Liver (tissue), 8 donors: ENCODE measurements at regions not wholly inside any gene's neighbourhood (a gene's known extent, or its start where the extent isn't known, plus 50 kb on each side); places are given as distances from the start of the nearest gene placed in this dataset.

Experiments
- DNase-seq: peaks from one replicate; pipeline ENCODE4 v3.0.0-alpha.2; 2017; ENCODE audit warnings: low spot score
- H3K27ac ChIP-seq, 2 donors: one replicate each; pipeline ENCODE4 v1.7.0; 2013; ENCODE audit warnings: inconsistent platforms in 2 of 2, low read length in 2 of 2, control low read depth in 1 of 2, low read depth in 1 of 2, mild to moderate bottlenecking in 1 of 2
- H3K27me3 ChIP-seq, 4 donors: one replicate each; pipeline versions ENCODE4 v1.6.1 to v1.7.0; 2013; ENCODE audit warnings: low read length in 3 of 4, inconsistent platforms in 1 of 4, mild to moderate bottlenecking in 1 of 4, moderate library complexity in 1 of 4; ENCODE audit not compliant: control insufficient read depth in 4 of 4, insufficient read depth in 4 of 4
- H3K36me3 ChIP-seq, 4 donors: one replicate each; pipeline versions ENCODE4 v1.6.1 to v1.7.0; 2013; ENCODE audit warnings: low read length in 3 of 4, mild to moderate bottlenecking in 3 of 4, low read depth in 1 of 4, moderate library complexity in 1 of 4; ENCODE audit not compliant: control insufficient read depth in 4 of 4, insufficient read depth in 3 of 4
- H3K4me1 ChIP-seq, 4 donors: one replicate each; pipeline versions ENCODE4 v1.6.1 to v1.7.0; 2013; ENCODE audit warnings: low read length in 3 of 4, mild to moderate bottlenecking in 3 of 4, moderate library complexity in 1 of 4; ENCODE audit not compliant: control insufficient read depth in 4 of 4, insufficient read depth in 4 of 4
- H3K4me3 ChIP-seq, 3 donors: one replicate each; pipeline versions ENCODE4 v1.6.1 to v1.7.0; 2013; ENCODE audit warnings: low read length in 3 of 3, control low read depth in 1 of 3, low read depth in 1 of 3, mild to moderate bottlenecking in 1 of 3
- H3K9ac ChIP-seq, 2 donors: one replicate each; pipeline ENCODE4 v1.7.0; 2013; ENCODE audit warnings: low read length in 2 of 2, mild to moderate bottlenecking in 2 of 2, moderate library complexity in 2 of 2, control low read depth in 1 of 2, low read depth in 1 of 2
- H3K9me3 ChIP-seq, 4 donors: one replicate each; pipeline versions ENCODE4 v1.6.1 to v1.7.0; 2013; ENCODE audit warnings: low read length in 3 of 4; ENCODE audit not compliant: control insufficient read depth in 4 of 4
- FOXA1 ChIP-seq: IDR thresholded peaks from 2 replicates; pipeline ENCODE4 v1.6.1; 2016; ENCODE audit warnings: antibody characterized with exemption
- FOXA2 ChIP-seq: IDR thresholded peaks from 2 replicates; pipeline ENCODE4 v1.6.1; 2016; ENCODE audit warnings: antibody characterized with exemption
- GABPA ChIP-seq, 2 donors: IDR thresholded peaks in 1 of 2; conservative IDR thresholded peaks in 1 of 2; 2 replicates each; pipeline ENCODE4 v1.6.1; 2016; ENCODE audit warnings: antibody characterized with exemption in 2 of 2, mild to moderate bottlenecking in 1 of 2, moderate library complexity in 1 of 2
- HNF4A ChIP-seq, 2 donors: conservative IDR thresholded peaks; 2 replicates each; pipeline ENCODE4 v1.6.1; 2016; ENCODE audit warnings: antibody characterized with exemption in 2 of 2, mild to moderate bottlenecking in 2 of 2
- HNF4G ChIP-seq: IDR thresholded peaks from 2 replicates; pipeline ENCODE4 v1.6.1; 2016; ENCODE audit warnings: antibody characterized with exemption
- MAX ChIP-seq: IDR thresholded peaks from 2 replicates; pipeline ENCODE4 v1.6.1; 2016; ENCODE audit warnings: antibody characterized with exemption
- RAD21 ChIP-seq, 2 donors: IDR thresholded peaks; 2 replicates each; pipeline ENCODE4 v1.6.1; 2016; ENCODE audit warnings: antibody characterized with exemption in 2 of 2, mild to moderate bottlenecking in 2 of 2
- RXRA ChIP-seq, 2 donors: IDR thresholded peaks; 2 replicates each; pipeline ENCODE4 v1.6.1; 2017 to 2018; ENCODE audit warnings: antibody characterized with exemption in 2 of 2, mild to moderate bottlenecking in 1 of 2
- SP1 ChIP-seq: IDR thresholded peaks from 2 replicates; pipeline ENCODE4 v1.6.1; 2018; ENCODE audit warnings: antibody characterized with exemption, mild to moderate bottlenecking
- TAF1 ChIP-seq: conservative IDR thresholded peaks from 2 replicates; pipeline ENCODE4 v1.6.1; 2016; ENCODE audit warnings: antibody characterized with exemption, mild to moderate bottlenecking
- YY1 ChIP-seq: IDR thresholded peaks from 2 replicates; pipeline ENCODE4 v1.6.1; 2016; ENCODE audit warnings: antibody characterized with exemption, mild to moderate bottlenecking
- ZBTB33 ChIP-seq: IDR thresholded peaks from 2 replicates; pipeline ENCODE4 v1.6.1; 2016; ENCODE audit warnings: antibody characterized with exemption
- WGBS: extraction: QIAGEN DNeasy Blood & Tissue Kit; methylation state at CpG from one replicate; pipeline ENCODE4 v1.1.7; 2013; 5-methylcytosine and 5-hydroxymethylcytosine counted together
- TF ChIP-seq, protein P1 (sequence below): fragments of 150-350 bp; IDR thresholded peaks from 2 replicates; pipeline ENCODE4 v1.5.1; 2017; ENCODE audit warnings: improper control_type of control experiment, low read depth, low read length; ENCODE audit not compliant: missing input control
- TF ChIP-seq, protein P2 (sequence below): IDR thresholded peaks from 2 replicates; pipeline ENCODE4 v1.6.1; 2016; ENCODE audit warnings: antibody characterized with exemption, mild to moderate bottlenecking
- TF ChIP-seq, protein P3 (sequence below): IDR thresholded peaks from 2 replicates; pipeline ENCODE4 v1.6.1; 2016; ENCODE audit warnings: antibody characterized with exemption
- donor health status: healthy.
- donor health status: healthy.
- donor health status: healthy.
- donor health status: healthy.
- donor health status: healthy.

GRCh38 chr1:185474440-185475149 is 157.6 kb upstream of the IVNS1ABP start:
- H3K4me1 ChIP-seq = peaks cover 5 to 17% (median 12%) of the 10 kb centered on the region in 4 donors
- 80% methylated on average over 2 of the region's 2 CpGs for WGBS
- no peak overlapping the region for H3K4me3 ChIP-seq
- H3K36me3 ChIP-seq = no peaks in the 10 kb centered on the region
- H3K9me3 ChIP-seq = no peaks in the 10 kb centered on the region
- no peak for DNase-seq
- peaks cover 0 to 5% (median 0%) of the 10 kb centered on the region in 4 donors for H3K27me3 ChIP-seq
- no peak for TF ChIP-seq FOXA1
- TF ChIP-seq TAF1 = no peak
- TF ChIP-seq, protein P1, sequence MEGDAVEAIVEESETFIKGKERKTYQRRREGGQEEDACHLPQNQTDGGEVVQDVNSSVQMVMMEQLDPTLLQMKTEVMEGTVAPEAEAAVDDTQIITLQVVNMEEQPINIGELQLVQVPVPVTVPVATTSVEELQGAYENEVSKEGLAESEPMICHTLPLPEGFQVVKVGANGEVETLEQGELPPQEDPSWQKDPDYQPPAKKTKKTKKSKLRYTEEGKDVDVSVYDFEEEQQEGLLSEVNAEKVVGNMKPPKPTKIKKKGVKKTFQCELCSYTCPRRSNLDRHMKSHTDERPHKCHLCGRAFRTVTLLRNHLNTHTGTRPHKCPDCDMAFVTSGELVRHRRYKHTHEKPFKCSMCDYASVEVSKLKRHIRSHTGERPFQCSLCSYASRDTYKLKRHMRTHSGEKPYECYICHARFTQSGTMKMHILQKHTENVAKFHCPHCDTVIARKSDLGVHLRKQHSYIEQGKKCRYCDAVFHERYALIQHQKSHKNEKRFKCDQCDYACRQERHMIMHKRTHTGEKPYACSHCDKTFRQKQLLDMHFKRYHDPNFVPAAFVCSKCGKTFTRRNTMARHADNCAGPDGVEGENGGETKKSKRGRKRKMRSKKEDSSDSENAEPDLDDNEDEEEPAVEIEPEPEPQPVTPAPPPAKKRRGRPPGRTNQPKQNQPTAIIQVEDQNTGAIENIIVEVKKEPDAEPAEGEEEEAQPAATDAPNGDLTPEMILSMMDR = no peak
- TF ChIP-seq RXRA (IDR thresholded peaks at IDR 0.05) = no peak
- TF ChIP-seq YY1 = no peak
- no peak for TF ChIP-seq FOXA2
- no peak for TF ChIP-seq HNF4A (conservative IDR thresholded peaks at IDR 0.05)
- no peak for TF ChIP-seq HNF4G
- TF ChIP-seq, protein P2, sequence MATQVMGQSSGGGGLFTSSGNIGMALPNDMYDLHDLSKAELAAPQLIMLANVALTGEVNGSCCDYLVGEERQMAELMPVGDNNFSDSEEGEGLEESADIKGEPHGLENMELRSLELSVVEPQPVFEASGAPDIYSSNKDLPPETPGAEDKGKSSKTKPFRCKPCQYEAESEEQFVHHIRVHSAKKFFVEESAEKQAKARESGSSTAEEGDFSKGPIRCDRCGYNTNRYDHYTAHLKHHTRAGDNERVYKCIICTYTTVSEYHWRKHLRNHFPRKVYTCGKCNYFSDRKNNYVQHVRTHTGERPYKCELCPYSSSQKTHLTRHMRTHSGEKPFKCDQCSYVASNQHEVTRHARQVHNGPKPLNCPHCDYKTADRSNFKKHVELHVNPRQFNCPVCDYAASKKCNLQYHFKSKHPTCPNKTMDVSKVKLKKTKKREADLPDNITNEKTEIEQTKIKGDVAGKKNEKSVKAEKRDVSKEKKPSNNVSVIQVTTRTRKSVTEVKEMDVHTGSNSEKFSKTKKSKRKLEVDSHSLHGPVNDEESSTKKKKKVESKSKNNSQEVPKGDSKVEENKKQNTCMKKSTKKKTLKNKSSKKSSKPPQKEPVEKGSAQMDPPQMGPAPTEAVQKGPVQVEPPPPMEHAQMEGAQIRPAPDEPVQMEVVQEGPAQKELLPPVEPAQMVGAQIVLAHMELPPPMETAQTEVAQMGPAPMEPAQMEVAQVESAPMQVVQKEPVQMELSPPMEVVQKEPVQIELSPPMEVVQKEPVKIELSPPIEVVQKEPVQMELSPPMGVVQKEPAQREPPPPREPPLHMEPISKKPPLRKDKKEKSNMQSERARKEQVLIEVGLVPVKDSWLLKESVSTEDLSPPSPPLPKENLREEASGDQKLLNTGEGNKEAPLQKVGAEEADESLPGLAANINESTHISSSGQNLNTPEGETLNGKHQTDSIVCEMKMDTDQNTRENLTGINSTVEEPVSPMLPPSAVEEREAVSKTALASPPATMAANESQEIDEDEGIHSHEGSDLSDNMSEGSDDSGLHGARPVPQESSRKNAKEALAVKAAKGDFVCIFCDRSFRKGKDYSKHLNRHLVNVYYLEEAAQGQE = no peak
- TF ChIP-seq GABPA (IDR thresholded peaks at IDR 0.05 in 1 of 2, conservative IDR thresholded peaks at IDR 0.05 in 1 of 2) = no peak
- TF ChIP-seq RAD21 (IDR thresholded peaks at IDR 0.05) = no peak
- no peak for TF ChIP-seq MAX
- TF ChIP-seq, protein P3, sequence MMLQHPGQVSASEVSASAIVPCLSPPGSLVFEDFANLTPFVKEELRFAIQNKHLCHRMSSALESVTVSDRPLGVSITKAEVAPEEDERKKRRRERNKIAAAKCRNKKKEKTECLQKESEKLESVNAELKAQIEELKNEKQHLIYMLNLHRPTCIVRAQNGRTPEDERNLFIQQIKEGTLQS = no peak
- no peak overlapping the region for H3K27ac ChIP-seq
- H3K9ac ChIP-seq = no peak overlapping the region

- WGBS = 96% methylated on average over 6 of the region's 6 CpGs
- no peak overlapping the region for H3K27ac ChIP-seq
These were observed 156.1 kb upstream of the IVNS1ABP start for GRCh38 chr1:185473186-185473585.

More at GRCh38 chr1:185473186-185473585, 156.1 kb upstream of the IVNS1ABP start:
- Histone ChIP-seq H3K4me1 (peaks cover 3 to 13% (median 3%) of the 10 kb centered on the region in 4 donors), H3K9me3 (no peaks in the 10 kb centered on the region), H3K9ac (no peak overlapping the region), H3K27me3 (peaks cover 0 to 5% (median 0%) of the 10 kb centered on the region in 4 donors), H3K4me3 (no peak overlapping the region), H3K36me3 (no peaks in the 10 kb centered on the region)
- no peak for DNase-seq
- TF ChIP-seq, protein P3 = no peak
- TF ChIP-seq, protein P1 = no peak
- TF ChIP-seq ZBTB33 (no peak), SP1 (no peak), HNF4A (conservative IDR thresholded peaks at IDR 0.05) (no peak)
